SK-N-SH treated with all-trans-retinoic acid at 6 μM for 48 hours (cell line): ENCODE measurements at regions not wholly inside any gene's neighbourhood (a gene's known extent, or its start where the extent isn't known, plus 50 kb on each side); places are given as distances from the start of the nearest gene placed in this dataset.

Experiments used
- ATAC-seq: fragments of 200-7000 bp; cut with Tn5 transposase; 3 replicates; pipeline ENCODE4 v1.9.1; 2020; ENCODE audit warnings: mild to moderate bottlenecking, moderate library complexity
- ARNTL ChIP-seq: fragments of 450-650 bp; formaldehyde crosslinking; IDR thresholded peaks from 2 replicates; pipeline ENCODE4 v1.5.0; 2020; ENCODE audit warnings: low read depth, mild to moderate bottlenecking, moderate library complexity, borderline replicate concordance
- BACH2 ChIP-seq: fragments of 250-450 bp; sonication (Bioruptor Pico); IDR thresholded peaks from 2 replicates; pipeline ENCODE4 v1.9.0; 2021; ENCODE audit warnings: mild to moderate bottlenecking, borderline replicate concordance
- CSDC2 ChIP-seq: fragments of 250-450 bp; sonication (Bioruptor Pico); IDR thresholded peaks from 2 replicates; pipeline ENCODE4 v1.5.0; 2020; ENCODE audit warnings: mild to moderate bottlenecking, moderate library complexity
- ESRRG ChIP-seq: fragments of 250-450 bp; sonication (Bioruptor Pico); IDR thresholded peaks from 2 replicates; pipeline ENCODE4 v1.6.1; 2021; ENCODE audit warnings: mild to moderate bottlenecking
- GLIS3 ChIP-seq: fragments of 250-450 bp; sonication (Bioruptor Pico); IDR thresholded peaks from 2 replicates; pipeline ENCODE4 v1.5.0; 2020; ENCODE audit warnings: mild to moderate bottlenecking, moderate library complexity
- ISL1 ChIP-seq: fragments of 250-450 bp; sonication (Bioruptor Pico); IDR thresholded peaks from 2 replicates; pipeline ENCODE4 v2.1.2; 2022; ENCODE audit warnings: mild to moderate bottlenecking, moderate library complexity
- OSR1 ChIP-seq: fragments of 250-450 bp; sonication (Bioruptor Pico); IDR thresholded peaks from 2 replicates; pipeline ENCODE4 v1.8.0; 2022; ENCODE audit warnings: moderate library complexity, mild to moderate bottlenecking, inconsistent platforms
- RARB ChIP-seq: fragments of 250-450 bp; sonication (Bioruptor Pico); IDR thresholded peaks from 2 replicates; pipeline ENCODE4 v1.8.0; 2021; ENCODE audit warnings: mild to moderate bottlenecking, moderate library complexity
- SNAI2 ChIP-seq: fragments of 250-450 bp; sonication (Bioruptor Pico); IDR thresholded peaks from 2 replicates; pipeline ENCODE4 v1.5.0; 2020; ENCODE audit warnings: mild to moderate bottlenecking, moderate library complexity
- TCF4 ChIP-seq: fragments of 250-450 bp; sonication (Bioruptor Pico); IDR thresholded peaks from 2 replicates; pipeline ENCODE4 v1.8.0; 2021; ENCODE audit warnings: mild to moderate bottlenecking, moderate library complexity, borderline replicate concordance
- TOX ChIP-seq: fragments of 250-450 bp; sonication (Bioruptor Pico); IDR thresholded peaks from 2 replicates; pipeline ENCODE4 v1.8.0; 2021; ENCODE audit warnings: mild to moderate bottlenecking, moderate library complexity, borderline replicate concordance
- ZC3H10 ChIP-seq: fragments of 250-450 bp; sonication (Bioruptor Pico); IDR thresholded peaks from 2 replicates; pipeline ENCODE4 v1.5.1; 2021; ENCODE audit warnings: mild to moderate bottlenecking, moderate library complexity
- ZFP3 ChIP-seq: fragments of 250-450 bp; sonication (Bioruptor Pico); IDR thresholded peaks from 2 replicates; pipeline ENCODE4 v1.5.0; 2020; ENCODE audit warnings: mild to moderate bottlenecking, moderate library complexity
- ZFP30 ChIP-seq: fragments of 450-650 bp; formaldehyde crosslinking; IDR thresholded peaks from 2 replicates; pipeline ENCODE4 v1.5.0; 2022; ENCODE audit warnings: mild to moderate bottlenecking, moderate library complexity
- ZNF70 ChIP-seq: fragments of 450-650 bp; formaldehyde crosslinking; IDR thresholded peaks from 2 replicates; pipeline ENCODE4 v1.5.0; 2020; ENCODE audit warnings: mild to moderate bottlenecking, moderate library complexity
- ZNF8 ChIP-seq: fragments of 450-650 bp; formaldehyde crosslinking; IDR thresholded peaks from 2 replicates; pipeline ENCODE4 v1.5.0; 2020; ENCODE audit warnings: mild to moderate bottlenecking, moderate library complexity
- TF ChIP-seq, protein P1 (sequence below): fragments of 250-450 bp; sonication (Bioruptor Pico); IDR thresholded peaks from 2 replicates; pipeline ENCODE4 v1.5.1; 2021; ENCODE audit warnings: mild to moderate bottlenecking, moderate library complexity
- TF ChIP-seq, protein P2 (sequence below): fragments of 250-450 bp; sonication (Bioruptor Pico); IDR thresholded peaks from 2 replicates; pipeline ENCODE4 v1.5.0; 2020; ENCODE audit warnings: mild to moderate bottlenecking, moderate library complexity
- TF ChIP-seq, protein P3 (sequence below): fragments of 250-450 bp; sonication (Bioruptor Pico); IDR thresholded peaks from 2 replicates; pipeline ENCODE4 v1.5.1; 2020; ENCODE audit warnings: low read depth, mild to moderate bottlenecking, moderate library complexity
- TF ChIP-seq, protein P4 (sequence below): fragments of 250-450 bp; sonication (Bioruptor Pico); IDR thresholded peaks from 2 replicates; pipeline ENCODE4 v1.8.0; 2020; ENCODE audit warnings: mild to moderate bottlenecking, moderate library complexity, borderline replicate concordance
- TF ChIP-seq, protein P5 (sequence below): fragments of 250-450 bp; sonication (Bioruptor Pico); IDR thresholded peaks from 2 replicates; pipeline ENCODE4 v1.8.0; 2021; ENCODE audit warnings: low read depth, mild to moderate bottlenecking, moderate library complexity, borderline replicate concordance

- TF ChIP-seq CSDC2 (no peak), ARNTL (no peak), SNAI2 (CRISPR knock-in tag) (no peak), ISL1 (CRISPR knock-in tag) (no peak), BACH2 (CRISPR knock-in tag) (no peak), OSR1 (no peak), RARB (no peak), ZNF70 (CRISPR knock-in tag) (no peak), ZFP3 (CRISPR knock-in tag) (no peak), ZC3H10 (CRISPR knock-in tag) (no peak), ZNF8 (no peak), ESRRG (CRISPR knock-in tag) (no peak), GLIS3 (CRISPR knock-in tag) (no peak), TOX (CRISPR knock-in tag) (no peak)
- TF ChIP-seq, protein P1, sequence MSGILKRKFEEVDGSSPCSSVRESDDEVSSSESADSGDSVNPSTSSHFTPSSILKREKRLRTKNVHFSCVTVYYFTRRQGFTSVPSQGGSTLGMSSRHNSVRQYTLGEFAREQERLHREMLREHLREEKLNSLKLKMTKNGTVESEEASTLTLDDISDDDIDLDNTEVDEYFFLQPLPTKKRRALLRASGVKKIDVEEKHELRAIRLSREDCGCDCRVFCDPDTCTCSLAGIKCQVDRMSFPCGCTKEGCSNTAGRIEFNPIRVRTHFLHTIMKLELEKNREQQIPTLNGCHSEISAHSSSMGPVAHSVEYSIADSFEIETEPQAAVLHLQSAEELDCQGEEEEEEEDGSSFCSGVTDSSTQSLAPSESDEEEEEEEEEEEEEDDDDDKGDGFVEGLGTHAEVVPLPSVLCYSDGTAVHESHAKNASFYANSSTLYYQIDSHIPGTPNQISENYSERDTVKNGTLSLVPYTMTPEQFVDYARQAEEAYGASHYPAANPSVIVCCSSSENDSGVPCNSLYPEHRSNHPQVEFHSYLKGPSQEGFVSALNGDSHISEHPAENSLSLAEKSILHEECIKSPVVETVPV (CRISPR knock-in tag), result no peak
- TF ChIP-seq, protein P2, sequence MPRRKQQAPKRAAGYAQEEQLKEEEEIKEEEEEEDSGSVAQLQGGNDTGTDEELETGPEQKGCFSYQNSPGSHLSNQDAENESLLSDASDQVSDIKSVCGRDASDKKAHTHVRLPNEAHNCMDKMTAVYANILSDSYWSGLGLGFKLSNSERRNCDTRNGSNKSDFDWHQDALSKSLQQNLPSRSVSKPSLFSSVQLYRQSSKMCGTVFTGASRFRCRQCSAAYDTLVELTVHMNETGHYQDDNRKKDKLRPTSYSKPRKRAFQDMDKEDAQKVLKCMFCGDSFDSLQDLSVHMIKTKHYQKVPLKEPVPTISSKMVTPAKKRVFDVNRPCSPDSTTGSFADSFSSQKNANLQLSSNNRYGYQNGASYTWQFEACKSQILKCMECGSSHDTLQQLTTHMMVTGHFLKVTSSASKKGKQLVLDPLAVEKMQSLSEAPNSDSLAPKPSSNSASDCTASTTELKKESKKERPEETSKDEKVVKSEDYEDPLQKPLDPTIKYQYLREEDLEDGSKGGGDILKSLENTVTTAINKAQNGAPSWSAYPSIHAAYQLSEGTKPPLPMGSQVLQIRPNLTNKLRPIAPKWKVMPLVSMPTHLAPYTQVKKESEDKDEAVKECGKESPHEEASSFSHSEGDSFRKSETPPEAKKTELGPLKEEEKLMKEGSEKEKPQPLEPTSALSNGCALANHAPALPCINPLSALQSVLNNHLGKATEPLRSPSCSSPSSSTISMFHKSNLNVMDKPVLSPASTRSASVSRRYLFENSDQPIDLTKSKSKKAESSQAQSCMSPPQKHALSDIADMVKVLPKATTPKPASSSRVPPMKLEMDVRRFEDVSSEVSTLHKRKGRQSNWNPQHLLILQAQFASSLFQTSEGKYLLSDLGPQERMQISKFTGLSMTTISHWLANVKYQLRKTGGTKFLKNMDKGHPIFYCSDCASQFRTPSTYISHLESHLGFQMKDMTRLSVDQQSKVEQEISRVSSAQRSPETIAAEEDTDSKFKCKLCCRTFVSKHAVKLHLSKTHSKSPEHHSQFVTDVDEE, result no peak
- TF ChIP-seq, protein P3, sequence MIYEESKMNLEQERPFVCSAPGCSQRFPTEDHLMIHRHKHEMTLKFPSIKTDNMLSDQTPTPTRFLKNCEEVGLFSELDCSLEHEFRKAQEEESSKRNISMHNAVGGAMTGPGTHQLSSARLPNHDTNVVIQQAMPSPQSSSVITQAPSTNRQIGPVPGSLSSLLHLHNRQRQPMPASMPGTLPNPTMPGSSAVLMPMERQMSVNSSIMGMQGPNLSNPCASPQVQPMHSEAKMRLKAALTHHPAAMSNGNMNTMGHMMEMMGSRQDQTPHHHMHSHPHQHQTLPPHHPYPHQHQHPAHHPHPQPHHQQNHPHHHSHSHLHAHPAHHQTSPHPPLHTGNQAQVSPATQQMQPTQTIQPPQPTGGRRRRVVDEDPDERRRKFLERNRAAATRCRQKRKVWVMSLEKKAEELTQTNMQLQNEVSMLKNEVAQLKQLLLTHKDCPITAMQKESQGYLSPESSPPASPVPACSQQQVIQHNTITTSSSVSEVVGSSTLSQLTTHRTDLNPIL (CRISPR knock-in tag), result no peak
- TF ChIP-seq, protein P4, sequence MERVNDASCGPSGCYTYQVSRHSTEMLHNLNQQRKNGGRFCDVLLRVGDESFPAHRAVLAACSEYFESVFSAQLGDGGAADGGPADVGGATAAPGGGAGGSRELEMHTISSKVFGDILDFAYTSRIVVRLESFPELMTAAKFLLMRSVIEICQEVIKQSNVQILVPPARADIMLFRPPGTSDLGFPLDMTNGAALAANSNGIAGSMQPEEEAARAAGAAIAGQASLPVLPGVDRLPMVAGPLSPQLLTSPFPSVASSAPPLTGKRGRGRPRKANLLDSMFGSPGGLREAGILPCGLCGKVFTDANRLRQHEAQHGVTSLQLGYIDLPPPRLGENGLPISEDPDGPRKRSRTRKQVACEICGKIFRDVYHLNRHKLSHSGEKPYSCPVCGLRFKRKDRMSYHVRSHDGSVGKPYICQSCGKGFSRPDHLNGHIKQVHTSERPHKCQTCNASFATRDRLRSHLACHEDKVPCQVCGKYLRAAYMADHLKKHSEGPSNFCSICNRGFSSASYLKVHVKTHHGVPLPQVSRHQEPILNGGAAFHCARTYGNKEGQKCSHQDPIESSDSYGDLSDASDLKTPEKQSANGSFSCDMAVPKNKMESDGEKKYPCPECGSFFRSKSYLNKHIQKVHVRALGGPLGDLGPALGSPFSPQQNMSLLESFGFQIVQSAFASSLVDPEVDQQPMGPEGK (CRISPR knock-in tag), result no peak
- TF ChIP-seq, protein P5, sequence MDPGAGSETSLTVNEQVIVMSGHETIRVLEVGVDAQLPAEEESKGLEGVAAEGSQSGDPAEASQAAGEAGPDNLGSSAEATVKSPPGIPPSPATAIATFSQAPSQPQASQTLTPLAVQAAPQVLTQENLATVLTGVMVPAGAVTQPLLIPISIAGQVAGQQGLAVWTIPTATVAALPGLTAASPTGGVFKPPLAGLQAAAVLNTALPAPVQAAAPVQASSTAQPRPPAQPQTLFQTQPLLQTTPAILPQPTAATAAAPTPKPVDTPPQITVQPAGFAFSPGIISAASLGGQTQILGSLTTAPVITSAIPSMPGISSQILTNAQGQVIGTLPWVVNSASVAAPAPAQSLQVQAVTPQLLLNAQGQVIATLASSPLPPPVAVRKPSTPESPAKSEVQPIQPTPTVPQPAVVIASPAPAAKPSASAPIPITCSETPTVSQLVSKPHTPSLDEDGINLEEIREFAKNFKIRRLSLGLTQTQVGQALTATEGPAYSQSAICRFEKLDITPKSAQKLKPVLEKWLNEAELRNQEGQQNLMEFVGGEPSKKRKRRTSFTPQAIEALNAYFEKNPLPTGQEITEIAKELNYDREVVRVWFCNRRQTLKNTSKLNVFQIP, result no peak
- TF ChIP-seq, all 23 proteins: peak for 0
- no peak for ATAC-seq
Observed at GRCh38 chr12:90244232-90244631, 535.6 kb upstream of the ATP2B1 start.

DNA sequence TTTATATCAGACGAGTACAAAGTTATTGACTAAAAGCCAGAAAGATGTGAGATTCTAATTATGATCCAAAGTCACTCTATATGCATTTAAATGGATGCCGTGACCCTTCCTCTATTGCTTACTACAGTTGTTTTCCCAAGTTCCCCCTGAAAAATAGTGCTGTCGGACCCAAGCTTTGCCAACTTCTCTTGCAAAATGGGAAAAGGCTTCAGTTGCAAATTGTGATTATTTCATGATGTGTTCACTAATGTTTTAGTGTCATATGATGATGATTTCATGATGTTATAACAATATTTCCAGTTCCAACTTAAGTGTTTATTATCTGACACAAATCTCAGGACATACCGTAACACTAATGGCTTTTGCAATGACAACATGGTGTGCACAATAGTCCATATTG, 534.6 kb upstream of the ATP2B1 start:
- TF ChIP-seq BACH2 (CRISPR knock-in tag) (no peak), TOX (CRISPR knock-in tag) (no peak), ESRRG (CRISPR knock-in tag) (no peak), ZFP30 (CRISPR knock-in tag) (no peak), ISL1 (CRISPR knock-in tag) (no peak), ZFP3 (CRISPR knock-in tag) (no peak), ZC3H10 (CRISPR knock-in tag) (no peak), ARNTL (no peak), RARB (no peak), SNAI2 (CRISPR knock-in tag) (no peak), GLIS3 (CRISPR knock-in tag) (no peak), CSDC2 (no peak), TCF4 (CRISPR knock-in tag) (no peak)
- TF ChIP-seq, protein P1 (CRISPR knock-in tag), result no peak
- TF ChIP-seq, protein P3 (CRISPR knock-in tag), result no peak
- TF ChIP-seq, protein P2, result no peak
- TF ChIP-seq, protein P5, result no peak
- no peak for ATAC-seq
